Stimulated activated naive CD8-positive, alpha-beta T cell treated with anti-CD3 and anti-CD28 coated beads, Interleukin-15, Interleukin-2, amounts not matched to agents 100 U/mL and 50 U/mL, for 24 hours (primary cell): ENCODE measurements at regions not wholly inside any gene's neighbourhood (a gene's known extent, or its start where the extent isn't known, plus 50 kb on each side); places are given as distances from the start of the nearest gene placed in this dataset.

Experiments used
- ATAC-seq: fragments of 150-1000 bp; cut with Tn5 transposase; one replicate; pipeline ENCODE4 v1.10.0; 2021
- DNase-seq: peaks from one replicate; pipeline ENCODE4 v3.0.0; 2021

DNA sequence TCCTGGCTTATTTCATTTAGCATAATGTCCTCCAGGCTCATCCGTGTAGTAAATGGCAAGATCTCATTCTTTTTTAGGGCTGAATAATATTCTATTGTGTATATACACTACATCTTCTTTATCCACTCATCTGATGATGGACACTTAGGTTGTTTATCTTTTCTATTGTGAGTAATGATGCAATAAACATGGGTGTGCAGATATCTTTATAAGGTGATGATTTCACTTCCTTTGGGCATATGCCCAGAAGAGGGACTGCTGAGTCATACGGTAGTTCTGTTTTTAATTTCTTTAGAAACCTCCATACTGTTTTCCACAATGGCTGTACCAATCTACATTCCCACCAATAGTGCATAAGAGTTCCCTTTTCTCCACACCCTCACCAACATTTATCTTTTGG is 317.6 kb upstream of the CNKSR2 start:
- no peak for DNase-seq
- ATAC-seq = no peak

GRCh38 chrX:21047034-21047455 is 327.2 kb upstream of the CNKSR2 start:
- no peak for DNase-seq
- ATAC-seq = no peak

DNA sequence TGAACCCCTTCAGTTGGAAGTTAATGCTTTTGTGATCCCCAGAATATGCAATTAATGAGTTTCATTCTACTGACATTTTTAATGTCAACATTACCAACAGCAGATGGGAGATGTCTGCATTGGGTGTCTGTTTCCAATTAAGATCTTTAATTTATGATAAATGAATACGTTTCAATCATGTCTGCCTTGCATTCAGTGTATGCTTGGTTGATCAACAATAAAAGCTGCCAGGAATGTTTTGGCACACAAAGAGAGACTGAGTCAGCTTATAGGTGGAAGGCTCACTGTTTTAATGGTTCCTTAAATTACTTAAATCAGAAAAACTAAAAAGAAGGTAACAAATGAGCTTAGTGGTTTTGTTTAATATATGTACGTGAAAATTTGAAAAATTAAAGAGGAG is 359.9 kb upstream of the CNKSR2 start:
- ATAC-seq (no peak), DNase-seq (no peak)

GRCh38 chrX:21004835-21005234 is 369.4 kb upstream of the CNKSR2 start:
- DNase-seq = no peak
- ATAC-seq = no peak

GRCh38 chrX:20995829-20996228 is 378.4 kb upstream of the CNKSR2 start:
- DNase-seq = no peak
- ATAC-seq = no peak

DNA sequence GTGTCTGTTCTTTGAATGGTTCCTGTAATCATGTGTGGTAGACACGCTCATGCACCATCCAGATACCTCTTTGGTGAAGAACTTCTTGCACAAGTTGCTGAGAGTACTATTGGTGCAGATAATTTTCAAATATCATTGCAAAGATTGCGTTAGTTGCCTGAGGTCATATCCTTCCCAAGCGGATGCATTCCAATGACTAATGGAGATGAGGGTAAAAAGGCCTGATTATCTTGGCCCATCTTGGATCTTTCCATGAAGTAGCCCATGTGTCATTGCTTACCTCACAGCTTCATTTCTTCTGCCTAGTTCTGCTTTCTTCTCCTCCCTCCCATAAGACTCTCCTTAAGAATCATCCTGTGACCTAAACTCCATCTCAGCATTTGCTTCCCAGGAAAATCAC is 384.9 kb upstream of the CNKSR2 start:
- ATAC-seq = no peak
- no peak for DNase-seq

- DNase-seq (no peak), ATAC-seq (no peak)
Observed at GRCh38 chrX:20988804-20989203, 385.4 kb upstream of the CNKSR2 start.

- DNase-seq = no peak
- ATAC-seq = no peak
Observed at GRCh38 chrX:20988118-20988517, 386.1 kb upstream of the CNKSR2 start.

- DNase-seq (no peak), ATAC-seq (no peak)
Observed at GRCh38 chrX:20980426-20980825, 393.8 kb upstream of the CNKSR2 start.

DNA sequence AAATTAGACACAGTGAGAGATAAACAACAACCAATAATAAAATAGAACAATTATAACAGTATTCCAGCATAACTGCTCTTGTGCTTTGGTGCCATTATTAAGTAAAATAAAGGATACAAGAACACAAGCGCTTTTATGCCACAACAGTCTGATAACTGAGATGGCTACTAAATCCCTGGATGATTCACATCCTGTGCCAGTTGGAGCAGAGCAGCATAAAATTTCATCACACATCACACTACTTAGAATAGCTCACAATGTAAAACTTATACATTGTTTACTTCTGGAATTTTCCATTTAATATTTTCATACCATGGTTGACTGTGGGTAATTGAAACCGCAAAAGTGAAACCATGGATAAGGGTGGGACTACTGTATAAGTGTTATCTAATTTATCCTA is 399.9 kb upstream of the CNKSR2 start:
- no peak for DNase-seq
- ATAC-seq = no peak

- ATAC-seq = no peak
- DNase-seq = no peak
Observed at GRCh38 chrX:20973038-20973437, 401.2 kb upstream of the CNKSR2 start.

DNA sequence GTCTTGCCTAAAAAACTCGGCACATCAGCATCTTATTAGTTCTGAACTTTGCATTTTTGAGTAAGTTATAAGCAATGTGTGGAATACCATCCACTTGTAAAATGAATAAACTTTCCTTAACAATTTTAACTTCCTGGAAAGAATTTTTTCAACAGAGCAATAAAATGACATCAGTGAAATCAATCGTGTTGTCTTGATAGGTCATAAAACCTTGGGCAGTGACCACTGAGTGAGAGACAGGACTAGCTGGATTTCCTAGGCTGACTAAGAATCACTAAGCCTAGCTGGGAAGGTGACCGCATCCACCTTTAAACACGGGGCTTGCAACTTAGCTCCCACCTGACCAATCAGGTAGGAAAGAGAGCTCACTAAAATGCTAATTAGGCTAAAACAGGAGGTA is 403.0 kb upstream of the CNKSR2 start:
- DNase-seq = no peak
- ATAC-seq = no peak

DNA sequence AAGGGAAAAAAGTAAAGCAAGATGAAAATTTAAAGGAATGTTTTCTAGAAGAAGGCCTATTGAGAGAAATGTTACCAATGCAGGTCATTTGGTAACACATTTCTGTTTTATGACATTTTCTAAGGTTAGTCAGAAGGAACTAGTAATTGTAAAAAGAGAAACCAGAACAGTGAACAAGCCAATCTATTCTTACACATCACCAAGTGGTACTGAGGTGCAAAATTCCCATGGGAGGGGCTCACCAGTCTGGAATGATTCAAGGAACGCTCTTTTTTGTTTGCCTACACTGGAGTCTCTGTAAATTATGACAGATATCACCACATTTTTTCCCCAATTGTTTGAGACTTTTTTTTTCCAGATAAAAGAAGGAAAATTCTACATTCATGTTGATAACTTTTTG is 404.7 kb upstream of the CNKSR2 start:
- DNase-seq (no peak), ATAC-seq (no peak)

GRCh38 chrX:20968996-20969395 is 405.2 kb upstream of the CNKSR2 start:
- DNase-seq (no peak), ATAC-seq (no peak)

DNA sequence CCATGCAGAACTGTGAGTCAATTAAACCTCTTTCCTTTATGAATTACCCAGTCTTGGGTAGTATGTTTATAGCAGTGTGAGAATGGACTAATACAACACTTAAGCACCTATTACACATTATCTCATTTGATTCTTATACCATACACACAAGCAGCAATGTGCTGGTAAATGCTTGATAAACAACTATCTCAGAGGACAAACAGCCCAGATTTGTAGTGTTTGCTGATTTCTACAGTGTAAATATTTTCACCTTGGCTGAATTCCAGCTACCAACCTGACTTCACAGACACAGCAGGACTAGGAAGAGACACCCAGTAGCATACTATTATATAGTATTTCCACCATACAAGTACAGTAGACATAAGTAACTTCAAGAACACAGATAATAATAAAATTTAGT is 406.5 kb upstream of the CNKSR2 start:
- DNase-seq = no peak

GRCh38 chrX:20965270-20966044 is 408.8 kb upstream of the CNKSR2 start:
- ATAC-seq (no peak), DNase-seq (no peak)

More for the DNA sequence above, 406.5 kb upstream of the CNKSR2 start:
- no peak for ATAC-seq

DNA sequence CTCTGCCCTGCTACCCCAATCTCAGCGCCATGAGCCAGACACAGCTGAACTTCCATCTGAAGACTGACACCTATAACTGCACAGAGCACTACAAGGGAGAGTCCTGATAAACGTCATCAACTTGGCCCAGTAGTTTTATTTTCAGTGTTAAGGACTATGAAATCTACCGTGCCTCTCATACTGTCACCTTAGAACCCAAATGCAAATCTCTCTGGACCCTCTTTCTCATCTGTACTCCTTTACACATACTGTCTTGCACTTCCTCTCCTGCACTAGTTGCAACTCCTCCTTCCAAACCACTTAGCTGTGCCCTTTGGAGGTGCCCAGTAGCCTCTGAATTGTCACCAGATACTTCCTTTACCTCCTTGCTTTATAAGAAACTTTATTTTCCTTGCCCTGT is 420.2 kb upstream of the CNKSR2 start:
- DNase-seq (no peak), ATAC-seq (no peak)

DNA sequence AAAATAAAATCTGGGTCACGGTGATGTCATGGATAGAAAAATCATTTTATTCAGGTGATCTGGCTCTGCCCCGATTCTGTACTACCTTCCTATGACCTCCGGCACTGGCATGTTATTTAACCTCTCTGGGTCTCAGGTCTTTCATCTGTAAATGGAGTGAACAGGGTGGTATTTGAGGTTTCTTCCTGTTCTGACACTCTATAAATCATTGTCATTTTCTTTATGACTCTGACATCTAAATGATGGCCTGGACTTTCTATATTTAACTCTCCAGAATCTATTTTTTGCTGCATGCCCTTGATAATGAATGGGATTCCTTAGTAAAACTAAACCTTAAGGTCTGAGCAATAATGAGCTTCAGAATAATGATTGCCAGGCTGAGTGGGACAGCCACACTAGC is 422.0 kb upstream of the CNKSR2 start:
- ATAC-seq = no peak
- no peak for DNase-seq

GRCh38 chrX:20951016-20951810 is 423.0 kb upstream of the CNKSR2 start:
- DNase-seq (no peak), ATAC-seq (no peak)

- DNase-seq = no peak
Observed at GRCh38 chrX:20947411-20947912, 426.8 kb upstream of the CNKSR2 start.

GRCh38 chrX:20913760-20914159 is 460.5 kb upstream of the CNKSR2 start:
- no peak for ATAC-seq
- DNase-seq = peak; percentile 2

More at GRCh38 chrX:20947411-20947912, 426.8 kb upstream of the CNKSR2 start:
- no peak for ATAC-seq

DNA sequence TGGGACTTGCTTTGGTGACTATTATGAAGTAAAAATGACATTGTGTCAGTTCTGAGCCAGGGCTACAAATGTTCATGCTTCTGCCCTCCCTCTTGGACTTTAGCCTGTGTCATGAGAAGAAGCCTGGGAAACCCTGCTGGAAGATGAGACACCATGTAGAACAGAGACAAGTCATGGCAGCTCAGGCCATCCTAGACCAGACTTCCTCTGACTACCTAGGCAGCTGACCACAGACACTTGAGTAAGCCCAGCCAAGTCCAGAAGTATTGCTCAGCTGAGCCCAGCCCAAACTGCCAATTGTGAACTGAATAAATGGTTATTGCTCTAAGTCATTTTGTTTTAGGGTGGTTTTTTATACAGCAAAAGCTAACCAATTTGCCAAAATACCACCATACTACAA is 467.6 kb upstream of the CNKSR2 start:
- DNase-seq (no peak), ATAC-seq (no peak)

DNA sequence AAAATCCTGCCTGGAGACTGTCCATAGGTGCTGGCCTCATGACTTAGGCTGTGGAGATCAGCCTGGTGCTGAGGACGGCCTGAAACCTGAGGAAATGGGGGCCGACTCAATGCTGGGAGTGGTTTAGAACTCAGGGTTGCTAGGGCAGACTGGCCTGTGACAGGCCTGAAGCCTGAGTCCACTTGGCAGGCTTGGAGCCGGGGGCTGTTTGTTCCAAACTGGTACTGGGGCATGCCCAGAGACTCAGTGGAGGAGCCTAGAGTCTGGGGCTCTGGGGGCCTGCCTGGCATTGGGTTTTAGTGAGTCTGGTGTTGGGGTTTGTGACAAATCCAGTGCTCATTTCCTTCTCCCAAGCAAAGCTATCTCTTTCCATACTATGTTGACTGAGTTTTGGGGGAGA is 489.7 kb upstream of the CNKSR2 start:
- ATAC-seq = no peak
- DNase-seq = no peak

- DNase-seq = no peak
- no peak for ATAC-seq
Observed at GRCh38 chrX:20863649-20864048, 510.6 kb upstream of the CNKSR2 start.
